Suprapubic skin (tissue), 4 donors: ENCODE measurements at regions not wholly inside any gene's neighbourhood (a gene's known extent, or its start where the extent isn't known, plus 50 kb on each side); places are given as distances from the start of the nearest gene placed in this dataset.

Experiments
- CTCF ChIP-seq, 2 donors: fragments of 200-600 bp in 1 of 2; fragments of 450-650 bp in 1 of 2; sonication (generic) in 1 of 2; IDR thresholded peaks; one replicate each; pipeline ENCODE4 v1.5.1; 2016 to 2019; ENCODE audit warnings: antibody characterized with exemption in 2 of 2, mild to moderate bottlenecking in 1 of 2, moderate library complexity in 1 of 2
- EP300 ChIP-seq: sonication (generic); formaldehyde crosslinking; IDR thresholded peaks from one replicate; pipeline ENCODE4 v1.6.1; 2017; ENCODE audit warnings: antibody characterized with exemption
- POLR2A ChIP-seq, 2 donors: fragments of 450-650 bp; IDR thresholded peaks; one replicate each; pipeline ENCODE4 v1.6.1; 2017; ENCODE audit warnings: antibody characterized with exemption in 2 of 2, mild to moderate bottlenecking in 2 of 2, moderate library complexity in 2 of 2
- POLR2AphosphoS5 ChIP-seq, 3 donors: sonication (generic); formaldehyde crosslinking; IDR thresholded peaks; one replicate each; pipeline ENCODE4 v1.6.1; 2017; ENCODE audit warnings: antibody characterized with exemption in 3 of 3

- no peak for TF ChIP-seq EP300
- no peak for TF ChIP-seq POLR2A (IDR thresholded peaks at IDR 0.05)
- no peak for TF ChIP-seq CTCF (IDR thresholded peaks at IDR 0.05)
- TF ChIP-seq POLR2AphosphoS5 (IDR thresholded peaks at IDR 0.05) = no peak
Measured at GRCh38 chr2:55761024-55761423, 67.4 kb upstream of the PNPT1 start.
